ENCODE measurements at regions not wholly inside any gene's neighbourhood (a gene's known extent, or its start where the extent isn't known, plus 50 kb on each side); places are given as distances from the start of the nearest gene placed in this dataset.
"Not testable (repeated sequence)": the region's sequence is repeated elsewhere in the genome, so short reads cannot be mapped to it uniquely, and the experiment has no call there.

DNA sequence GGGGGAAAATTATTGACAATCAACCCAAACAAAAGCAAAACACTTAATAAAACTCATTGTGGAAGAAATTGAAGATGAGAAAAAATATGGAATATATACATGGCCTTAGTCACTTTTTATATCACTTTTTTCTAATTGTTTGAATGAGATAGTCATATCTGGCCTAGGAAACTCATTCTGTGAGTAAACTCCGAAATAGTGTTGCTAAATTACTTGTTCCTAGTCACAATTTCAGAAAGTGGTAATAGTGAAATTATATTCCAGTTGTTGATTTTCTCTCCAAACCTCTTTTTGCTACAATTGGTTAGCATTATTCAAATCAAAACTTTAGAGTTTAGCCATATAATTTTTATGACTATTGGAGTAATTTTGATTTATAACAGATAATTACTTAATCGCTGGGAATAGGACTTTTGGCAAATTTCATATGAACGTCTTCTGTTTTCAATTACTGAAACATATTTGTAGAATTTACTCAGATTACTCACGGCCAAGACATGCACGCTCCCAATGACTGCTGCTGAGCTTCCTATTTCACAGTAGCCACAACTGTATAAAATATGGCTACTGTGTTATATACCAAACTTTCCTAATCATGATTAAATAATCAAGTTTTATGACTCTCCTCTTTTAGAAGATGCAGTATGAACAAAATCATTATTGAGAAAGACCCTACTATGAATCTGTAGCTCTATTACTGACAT lies 199.7 kb upstream of the ZNF322 start:
- H3K27me3 Mint-ChIP-seq, H3K36me3 Mint-ChIP-seq, H3K27ac Mint-ChIP-seq, H3K4me3 Mint-ChIP-seq, H3K4me1 Mint-ChIP-seq, H3K9me3 Mint-ChIP-seq: not testable (repeated sequence)

DNA sequence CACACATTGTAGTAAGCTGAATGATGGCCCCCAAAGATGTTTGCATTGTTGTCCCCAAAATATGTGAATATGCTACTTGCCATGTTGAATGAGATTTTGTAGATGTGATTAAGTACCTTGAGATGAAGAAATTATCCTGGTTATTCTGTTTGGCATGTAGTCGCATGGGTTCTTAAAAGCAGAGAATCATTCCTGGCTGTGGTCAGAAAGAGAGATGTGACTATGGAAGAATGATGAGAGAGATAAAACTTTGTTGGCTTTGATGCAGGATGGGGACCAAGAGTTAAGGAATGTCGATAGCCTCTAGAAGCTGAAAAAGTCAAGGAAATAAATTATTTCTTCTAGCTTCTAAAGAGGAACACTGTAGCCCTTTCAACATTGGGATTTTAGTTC lies 200.2 kb upstream of the ZNF322 start:
- H3K4me1 Mint-ChIP-seq, H3K9me3 Mint-ChIP-seq, H3K27ac Mint-ChIP-seq, H3K27me3 Mint-ChIP-seq, H3K4me3 Mint-ChIP-seq, H3K36me3 Mint-ChIP-seq: not testable (repeated sequence)

DNA sequence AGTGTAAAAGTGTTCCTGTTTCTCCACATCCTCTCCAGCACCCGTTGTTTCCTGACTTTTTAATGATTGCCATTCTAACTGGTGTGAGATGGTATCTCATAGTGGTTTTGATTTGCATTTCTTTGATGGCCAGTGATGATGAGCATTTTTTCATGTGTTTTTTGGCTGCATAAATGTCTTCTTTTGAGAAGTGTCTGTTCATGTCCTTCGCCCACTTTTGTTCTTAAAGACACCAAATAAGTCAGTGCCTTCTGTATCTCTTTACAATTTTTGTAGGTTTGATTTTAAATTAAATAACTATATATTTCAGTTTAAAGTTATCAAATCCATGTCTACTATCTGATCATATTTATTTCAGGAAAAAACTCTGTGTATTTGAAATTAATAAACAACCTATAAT lies 202.4 kb upstream of the ZNF322 start:
- H3K9me3 Mint-ChIP-seq, H3K4me3 Mint-ChIP-seq, H3K4me1 Mint-ChIP-seq, H3K27me3 Mint-ChIP-seq, H3K36me3 Mint-ChIP-seq, H3K27ac Mint-ChIP-seq: not testable (repeated sequence)

DNA sequence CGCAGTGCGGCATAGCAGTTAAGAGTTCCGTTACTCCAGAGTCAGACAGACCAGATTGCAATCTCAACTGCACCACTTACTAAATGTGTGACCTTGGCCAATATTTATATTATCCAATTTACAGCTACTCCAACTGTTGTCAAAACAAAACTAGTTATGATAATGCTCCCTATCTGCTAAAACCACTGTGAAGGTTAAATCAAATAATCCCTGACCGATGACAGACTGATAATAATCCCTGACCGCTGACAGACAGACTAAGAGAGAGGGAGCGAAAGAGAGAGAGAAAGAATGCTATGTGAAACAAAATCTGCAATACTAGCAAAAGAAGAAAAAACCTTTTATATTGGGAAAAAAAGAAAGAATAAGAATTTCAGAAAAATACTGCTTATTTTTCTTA lies 204.1 kb upstream of the ZNF322 start:
- H3K36me3 Mint-ChIP-seq, H3K9me3 Mint-ChIP-seq, H3K4me3 Mint-ChIP-seq, H3K27me3 Mint-ChIP-seq, H3K27ac Mint-ChIP-seq, H3K4me1 Mint-ChIP-seq: not testable (repeated sequence)

DNA sequence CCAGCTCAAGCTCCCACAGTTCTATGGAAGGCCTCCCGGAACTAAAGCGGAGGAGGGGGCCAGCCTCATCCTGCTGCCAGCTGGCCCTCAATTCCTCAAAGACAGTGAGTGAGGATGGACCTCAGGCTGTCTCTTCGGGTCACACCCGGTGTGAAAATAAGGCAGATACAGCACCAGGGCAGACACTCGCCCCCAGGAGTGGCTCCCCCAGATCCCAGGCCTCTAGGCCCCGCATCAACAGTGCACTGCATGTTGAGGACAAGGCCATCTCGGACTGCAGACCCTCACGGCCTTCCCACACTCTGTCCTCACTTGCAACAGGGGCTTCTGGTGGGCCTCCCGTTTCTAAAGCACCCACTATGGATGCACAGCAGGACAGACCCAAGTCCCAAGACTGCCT lies 239.2 kb upstream of the ZNF322 start:
- not testable (repeated sequence) for H3K27me3 Mint-ChIP-seq, H3K36me3 Mint-ChIP-seq, H3K9me3 Mint-ChIP-seq, H3K4me3 Mint-ChIP-seq, H3K27ac Mint-ChIP-seq, H3K4me1 Mint-ChIP-seq

DNA sequence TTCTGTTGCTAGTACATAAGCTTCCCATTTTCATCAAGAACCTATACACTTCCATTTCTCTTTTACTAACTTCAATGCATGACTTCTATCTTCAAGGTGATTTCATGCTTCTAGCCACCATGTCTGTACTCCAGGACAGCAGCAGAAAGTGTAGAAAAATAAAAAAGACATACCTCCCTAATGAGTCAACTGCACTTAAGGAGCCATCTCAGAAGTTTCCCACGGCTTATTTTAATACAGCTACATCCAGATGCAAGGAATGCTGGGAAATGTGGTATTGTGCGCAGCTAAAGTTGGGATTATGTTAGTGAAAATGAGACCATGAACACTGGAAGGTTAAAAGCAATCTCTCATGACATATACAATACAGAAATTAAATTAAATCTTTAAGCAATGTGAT lies 264.7 kb upstream of the ZNF322 start:
- not testable (repeated sequence) for H3K27ac Mint-ChIP-seq

DNA sequence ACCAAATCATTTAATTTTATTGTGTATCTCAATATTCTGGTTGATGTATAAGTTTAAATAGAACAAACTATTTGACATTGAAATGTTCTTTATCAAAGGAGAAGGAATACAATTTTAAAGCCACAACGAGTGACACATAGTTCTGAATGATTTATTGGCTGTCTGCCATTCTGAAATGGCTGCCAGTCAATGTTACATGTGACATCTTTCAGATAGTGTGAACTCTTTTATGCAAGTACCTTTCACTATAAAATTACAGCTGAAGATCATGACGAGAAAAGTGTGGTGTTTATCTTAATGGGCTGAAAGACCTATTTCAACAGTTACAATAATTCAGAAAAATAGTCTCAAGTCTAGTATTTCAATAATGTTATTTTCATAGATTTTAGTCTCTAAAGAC lies 268.6 kb upstream of the ZNF322 start:
- H3K4me1 Mint-ChIP-seq, H3K27ac Mint-ChIP-seq, H3K36me3 Mint-ChIP-seq, H3K27me3 Mint-ChIP-seq, H3K4me3 Mint-ChIP-seq, H3K9me3 Mint-ChIP-seq: not testable (repeated sequence)

More for the DNA sequence above, 264.7 kb upstream of the ZNF322 start:
- not testable (repeated sequence) for H3K9me3 Mint-ChIP-seq, H3K4me3 Mint-ChIP-seq, H3K27me3 Mint-ChIP-seq, H3K36me3 Mint-ChIP-seq, H3K4me1 Mint-ChIP-seq

DNA sequence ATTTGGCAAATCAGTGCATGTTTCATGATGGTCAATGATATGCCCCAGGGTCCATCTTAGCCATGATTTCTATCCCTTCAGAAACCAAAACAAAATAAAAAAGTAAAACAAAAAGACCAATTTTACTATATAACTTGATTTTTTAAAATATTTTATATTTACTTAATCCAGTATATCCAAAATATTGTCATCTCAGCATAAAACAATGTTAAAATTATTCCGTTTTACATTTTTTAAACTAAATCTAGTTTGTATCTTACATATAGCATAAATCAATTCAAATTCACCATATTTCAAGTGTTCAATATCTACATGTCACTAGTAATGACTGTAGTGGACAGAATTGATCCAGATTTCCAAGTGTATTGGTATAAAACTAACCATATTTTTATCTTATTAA lies 277.7 kb upstream of the ZNF322 start:
- H3K4me3 Mint-ChIP-seq, H3K4me1 Mint-ChIP-seq, H3K36me3 Mint-ChIP-seq, H3K27ac Mint-ChIP-seq, H3K9me3 Mint-ChIP-seq, H3K27me3 Mint-ChIP-seq: not testable (repeated sequence)

DNA sequence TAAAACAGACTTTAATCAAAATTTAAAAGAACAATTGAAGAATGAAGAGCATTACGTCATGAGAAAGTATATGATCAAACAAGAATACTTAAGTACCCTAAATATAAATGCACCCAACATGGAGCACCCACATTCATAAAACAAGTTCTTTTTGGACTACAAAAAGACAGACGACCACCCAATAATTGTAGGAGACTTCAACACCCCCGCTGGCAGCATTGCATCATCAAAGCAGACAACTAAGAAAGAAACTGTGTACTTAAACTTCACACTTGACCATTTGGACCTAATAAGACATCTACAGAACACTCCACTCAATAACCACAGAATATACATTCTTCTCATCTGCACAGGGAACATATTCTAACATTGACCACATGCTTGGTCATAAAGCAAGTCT lies 291.7 kb upstream of the ZNF322 start:
- not testable (repeated sequence) for H3K27ac Mint-ChIP-seq, H3K9me3 Mint-ChIP-seq, H3K27me3 Mint-ChIP-seq, H3K36me3 Mint-ChIP-seq, H3K4me1 Mint-ChIP-seq, H3K4me3 Mint-ChIP-seq

DNA sequence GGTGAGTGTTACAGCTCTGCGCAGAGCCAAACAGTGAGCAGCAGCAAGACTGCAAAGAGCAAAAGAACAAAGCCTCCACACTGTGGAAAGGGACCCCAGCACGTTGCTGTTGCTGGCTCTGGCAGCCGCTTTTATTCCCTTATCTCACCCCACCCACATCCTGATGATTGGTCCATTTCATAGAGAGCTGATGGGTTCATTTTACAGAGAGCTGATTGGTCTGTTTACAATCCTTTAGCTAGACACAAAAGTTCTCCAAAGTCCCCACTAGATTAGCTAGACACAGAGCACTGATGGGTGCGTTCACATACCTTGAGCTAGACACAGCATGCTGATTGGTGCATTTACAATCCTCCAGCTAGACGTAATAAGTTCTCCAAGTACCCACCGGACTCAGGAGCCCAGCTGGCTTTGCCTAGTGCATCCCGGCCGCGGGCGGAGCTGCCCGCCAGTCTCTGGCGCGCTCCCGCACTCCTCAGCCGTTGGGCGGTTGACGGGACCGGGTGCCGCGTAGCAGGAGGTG lies 291.4 kb upstream of the PRSS16 start:
- H3K27me3 Mint-ChIP-seq: not testable (repeated sequence)

DNA sequence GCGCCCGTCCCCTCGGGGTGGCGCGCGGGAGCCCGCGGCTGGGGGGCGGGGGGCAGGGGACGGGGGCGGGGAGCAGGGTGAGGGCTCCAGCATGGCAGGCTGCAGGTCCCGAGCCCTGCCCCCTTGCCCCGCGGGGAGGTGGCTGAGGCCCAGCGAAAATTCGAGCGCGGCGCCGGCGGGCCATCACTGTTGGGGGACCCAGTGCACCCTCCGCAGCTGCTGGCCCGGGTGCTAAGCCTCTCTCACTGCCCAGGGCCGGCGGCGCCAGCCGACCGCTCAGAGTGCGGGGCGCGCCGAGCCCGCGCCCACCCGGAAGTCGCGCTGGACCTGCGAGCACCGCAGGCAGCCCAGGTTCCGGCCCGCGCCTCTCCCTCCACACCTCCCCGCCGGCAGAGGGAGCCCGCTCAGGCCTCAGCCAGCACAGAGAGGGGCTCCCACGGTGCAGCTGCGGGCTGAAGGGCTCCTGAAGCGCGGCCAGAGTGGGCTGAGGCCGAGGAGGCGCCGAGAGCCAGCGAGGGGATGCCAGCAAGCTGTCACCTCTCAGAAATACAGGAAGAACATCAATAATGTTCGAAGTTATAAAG lies 290.8 kb upstream of the PRSS16 start:
- H3K4me3 Mint-ChIP-seq: peak overlapping the region; percentile 87
- H3K27ac Mint-ChIP-seq: peak overlapping the region; percentile 72
- H3K27me3 Mint-ChIP-seq, H3K9me3 Mint-ChIP-seq, H3K36me3 Mint-ChIP-seq: not testable (repeated sequence)
- peaks cover 10% of the 10 kb centered on the region for H3K4me1 Mint-ChIP-seq

More for the DNA sequence above, 291.4 kb upstream of the PRSS16 start:
- Mint-ChIP-seq H3K27ac (peak overlapping the region; percentile 85), H3K4me3 (peak overlapping the region; percentile 89), H3K4me1 (peaks cover 10% of the 10 kb centered on the region)
- not testable (repeated sequence) for H3K36me3 Mint-ChIP-seq, H3K9me3 Mint-ChIP-seq

DNA sequence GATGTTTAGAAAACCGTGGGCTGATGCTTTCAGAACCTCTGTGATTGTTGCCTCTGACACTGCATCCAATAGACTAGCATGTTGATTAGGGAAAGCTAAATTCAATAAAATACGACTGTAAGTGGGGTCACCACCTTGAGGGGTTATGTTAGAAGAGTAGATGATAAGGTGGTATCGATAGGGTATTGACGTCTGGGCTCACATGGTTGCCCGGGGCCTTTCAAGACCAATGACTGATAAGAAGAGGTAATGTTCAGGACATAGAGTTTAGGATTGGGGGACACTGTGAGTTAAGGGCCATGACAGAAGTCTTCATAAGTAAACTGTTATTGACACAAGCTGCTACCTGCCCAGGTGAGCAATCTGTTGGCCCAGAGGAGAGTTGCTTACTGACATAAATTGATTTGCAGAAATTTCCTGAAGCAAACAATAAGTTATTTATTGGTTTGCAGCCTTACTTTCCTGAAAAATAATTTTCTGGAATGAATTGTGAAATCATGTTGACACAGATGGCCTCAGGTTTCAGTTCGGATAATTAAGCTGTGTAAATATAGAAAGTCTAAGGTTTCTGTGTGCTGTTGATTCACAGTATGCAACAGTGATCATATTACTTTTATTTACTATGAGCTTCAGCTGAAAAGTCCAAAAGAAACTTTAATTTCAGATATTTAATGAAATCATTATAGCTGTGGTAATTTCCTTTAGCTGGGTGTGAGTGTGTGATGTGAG lies 289.9 kb upstream of the PRSS16 start:
- H3K27me3 Mint-ChIP-seq, H3K9me3 Mint-ChIP-seq, H3K36me3 Mint-ChIP-seq, H3K27ac Mint-ChIP-seq, H3K4me1 Mint-ChIP-seq: not testable (repeated sequence)
- H3K4me3 Mint-ChIP-seq: peak overlapping the region; percentile 87

DNA sequence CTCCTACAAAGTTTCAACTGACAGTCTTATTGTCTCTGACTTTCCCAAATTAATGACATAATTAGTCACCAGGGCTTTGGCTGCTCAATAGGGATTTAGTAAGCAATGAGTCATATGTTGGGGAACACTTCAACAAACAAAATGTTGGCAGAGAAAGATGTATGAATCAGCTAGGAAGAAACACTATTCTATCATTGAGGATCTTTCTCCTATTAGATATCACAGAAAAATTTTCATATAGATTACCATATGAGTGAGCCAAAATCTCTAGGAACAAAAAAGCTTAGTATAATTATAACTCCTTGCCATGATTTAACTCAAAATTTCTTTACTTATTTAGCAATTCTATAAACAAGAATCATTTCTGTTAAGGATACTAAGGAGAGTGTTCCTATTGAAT lies 286.3 kb upstream of the PRSS16 start:
- not testable (repeated sequence) for H3K27me3 Mint-ChIP-seq, H3K4me3 Mint-ChIP-seq, H3K4me1 Mint-ChIP-seq, H3K27ac Mint-ChIP-seq, H3K9me3 Mint-ChIP-seq, H3K36me3 Mint-ChIP-seq

DNA sequence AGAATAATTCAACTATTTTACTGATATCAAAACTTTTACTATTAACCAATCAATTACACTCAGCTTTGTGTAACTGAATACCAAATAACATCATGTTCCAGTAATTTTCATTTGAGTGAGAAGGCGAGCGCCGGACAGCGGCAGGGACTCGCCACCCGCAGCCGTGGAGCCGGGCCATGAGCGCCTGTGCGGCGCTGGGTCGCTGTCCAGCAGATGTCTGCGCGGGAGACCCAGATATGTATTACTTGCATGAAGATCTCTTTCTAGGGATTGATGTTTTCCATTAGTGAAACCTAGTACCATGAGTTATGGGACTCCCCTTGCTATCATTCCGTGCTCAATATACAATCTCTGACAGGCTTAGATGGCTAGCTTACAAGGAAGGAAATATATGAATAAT lies 245.1 kb upstream of the PRSS16 start:
- Mint-ChIP-seq H3K36me3 (no peaks in the 10 kb centered on the region), H3K27ac (no peak overlapping the region)

DNA sequence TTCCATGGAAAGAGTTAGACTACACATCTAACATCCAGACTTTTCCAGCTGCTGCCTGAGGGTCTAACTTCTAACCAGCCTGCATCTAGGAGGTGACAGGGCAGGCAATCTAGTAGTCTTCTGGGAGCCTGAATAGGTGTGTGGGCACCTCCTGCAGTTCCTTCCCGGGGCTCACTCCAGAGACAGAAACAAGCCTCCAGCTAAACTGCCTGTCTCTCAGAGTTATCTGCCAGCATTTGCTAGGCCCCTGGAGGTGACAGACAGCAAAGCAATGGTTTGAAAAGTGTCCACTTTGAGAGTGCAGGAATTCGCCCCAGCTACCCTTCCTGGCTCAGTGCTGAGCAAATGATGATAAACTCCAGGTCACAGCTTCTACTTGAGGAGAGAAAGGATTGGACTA lies 240.5 kb upstream of the PRSS16 start:
- H3K4me1 Mint-ChIP-seq: no peaks in the 10 kb centered on the region
- H3K4me3 Mint-ChIP-seq: no peak overlapping the region
- H3K9me3 Mint-ChIP-seq: no peaks in the 10 kb centered on the region
- peaks cover 28% of the 10 kb centered on the region for H3K27me3 Mint-ChIP-seq
- peaks cover 2% of the 10 kb centered on the region for H3K36me3 Mint-ChIP-seq
- H3K27ac Mint-ChIP-seq: no peak overlapping the region

More for the DNA sequence above, 245.1 kb upstream of the PRSS16 start:
- Mint-ChIP-seq H3K4me3 (no peak overlapping the region), H3K27me3 (peaks cover 10% of the 10 kb centered on the region), H3K9me3 (no peaks in the 10 kb centered on the region), H3K4me1 (no peaks in the 10 kb centered on the region)

DNA sequence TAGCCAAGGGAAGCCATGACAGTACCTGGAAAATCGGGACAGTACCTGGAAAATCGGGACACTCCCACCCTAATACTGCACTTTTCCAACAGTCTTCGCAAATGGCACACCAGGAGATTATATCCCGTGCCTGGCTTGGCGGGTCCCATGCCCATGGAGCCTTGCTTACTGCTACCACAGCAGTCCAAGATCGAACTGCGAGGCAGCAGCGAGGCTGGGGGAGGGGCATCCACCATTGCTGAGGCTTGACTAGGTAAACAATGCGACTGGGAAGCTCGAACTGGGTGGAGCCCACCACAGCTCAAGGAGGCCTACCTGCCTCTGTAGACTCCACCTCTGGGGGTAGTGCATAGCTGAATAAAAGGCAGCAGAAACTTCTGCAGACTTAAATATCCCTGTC lies 238.9 kb upstream of the PRSS16 start:
- H3K4me1 Mint-ChIP-seq, H3K9me3 Mint-ChIP-seq, H3K27ac Mint-ChIP-seq, H3K36me3 Mint-ChIP-seq, H3K4me3 Mint-ChIP-seq: not testable (repeated sequence)
- H3K27me3 Mint-ChIP-seq: peaks cover 31% of the 10 kb centered on the region

DNA sequence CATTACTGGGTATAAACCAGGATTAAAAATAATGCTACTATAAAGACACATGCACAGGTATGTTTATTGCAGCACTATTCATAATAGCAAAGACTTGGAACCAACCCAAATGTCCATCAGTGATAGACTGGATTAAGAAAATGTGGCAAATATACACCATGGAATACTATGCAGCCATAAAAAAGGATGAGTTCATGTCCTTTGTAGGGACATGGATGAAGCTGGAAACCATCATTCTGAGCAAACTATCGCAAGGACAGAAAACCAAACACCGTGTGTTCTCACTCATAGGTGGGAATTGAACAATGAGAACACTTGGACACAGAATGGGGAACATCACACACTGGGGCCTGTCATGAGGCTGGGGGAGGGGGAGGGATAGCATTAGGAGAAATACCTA lies 233.4 kb upstream of the PRSS16 start:
- not testable (repeated sequence) for H3K27ac Mint-ChIP-seq, H3K4me3 Mint-ChIP-seq, H3K9me3 Mint-ChIP-seq, H3K36me3 Mint-ChIP-seq, H3K4me1 Mint-ChIP-seq
- H3K27me3 Mint-ChIP-seq: peaks cover 27% of the 10 kb centered on the region

All from activated naive CD4-positive, alpha-beta T cell treated with anti-CD3 and anti-CD28 coated beads, Interleukin-2, amount 50 U/mL, for 24 hours (primary cell).